H1 (cell line): ENCODE measurements at regions not wholly inside any gene's neighbourhood (a gene's known extent, or its start where the extent isn't known, plus 50 kb on each side); places are given as distances from the start of the nearest gene placed in this dataset.

Experiments used
- BACH1 ChIP-seq: IDR thresholded peaks from 2 replicates; pipeline ENCODE4 v1.6.1; 2012; ENCODE audit warnings: low read length, improper control_type of control experiment
- BCL11A ChIP-seq, 2 experiments: IDR thresholded peaks; one replicate each; pipeline ENCODE4 v1.6.1; 2011; ENCODE audit warnings: low read depth in 2 of 2, low read length in 2 of 2, mild to moderate bottlenecking in 2 of 2
- CHD7 ChIP-seq: fragments of 300-600 bp; sonication (generic); IDR thresholded peaks from 2 replicates; pipeline ENCODE4 v1.7.1; 2012; ENCODE audit warnings: low read length, moderate library complexity, mild to moderate bottlenecking, inconsistent platforms; ENCODE audit not compliant: insufficient replicate concordance
- EGR1 ChIP-seq: IDR thresholded peaks from 2 replicates; pipeline ENCODE4 v1.6.1; 2011; ENCODE audit warnings: low read depth, low read length, borderline replicate concordance
- HDAC6 ChIP-seq: IDR thresholded peaks from one replicate; pipeline ENCODE4 v1.7.1; 2012; ENCODE audit warnings: low read depth, mild to moderate bottlenecking, inconsistent platforms, low read length, moderate library complexity
- KDM4A ChIP-seq: IDR thresholded peaks from one replicate; pipeline ENCODE4 v1.7.1; 2012; ENCODE audit warnings: low read depth, mild to moderate bottlenecking, moderate library complexity, low read length, inconsistent platforms; ENCODE audit not compliant: severe bottlenecking
- MAX ChIP-seq: IDR thresholded peaks from 2 replicates; pipeline ENCODE4 v1.6.1; 2012; ENCODE audit warnings: inconsistent platforms
- RFX5 ChIP-seq: IDR thresholded peaks from 2 replicates; pipeline ENCODE4 v1.6.1; 2011; ENCODE audit warnings: low read depth, low read length, improper control_type of control experiment, borderline replicate concordance
- SP1 ChIP-seq: IDR thresholded peaks from 2 replicates; pipeline ENCODE4 v1.6.1; 2011; ENCODE audit warnings: low read depth, low read length
- TAF7 ChIP-seq: optimal IDR thresholded peaks from 2 replicates; pipeline ENCODE3; 2011; ENCODE audit warnings: low read depth, mild to moderate bottlenecking, inconsistent platforms, low read length, moderate library complexity, borderline replicate concordance

- no peak for TF ChIP-seq CHD7
- no peak for TF ChIP-seq RFX5
- TF ChIP-seq SP1 = no peak
- no peak for TF ChIP-seq BACH1
- no peak for TF ChIP-seq EGR1
- TF ChIP-seq HDAC6 = no peak
- no peak for TF ChIP-seq KDM4A
- no peak for TF ChIP-seq MAX
- TF ChIP-seq TAF7 = no peak
- TF ChIP-seq BCL11A (IDR thresholded peaks at IDR 0.05; ENCODE audit: low read depth in 2 of 2, low read length in 2 of 2) = no peak
Observed at GRCh38 chr10:124340033-124340760, 78.5 kb downstream of the OAT start (continued).
